AG09319 (cell line): ENCODE measurements at regions not wholly inside any gene's neighbourhood (a gene's known extent, or its start where the extent isn't known, plus 50 kb on each side); places are given as distances from the start of the nearest gene placed in this dataset.
"Not testable (repeated sequence)": the region's sequence is repeated elsewhere in the genome, so short reads cannot be mapped to it uniquely, and the experiment has no call there.

Experiments
- DNase-seq: peaks from one replicate; pipeline ENCODE4 v3.0.0-alpha.2; 2010; ENCODE audit warnings: low read depth; ENCODE audit errors: extremely low read depth
- TF ChIP-seq, protein P1 (sequence below): IDR thresholded peaks from 2 replicates; pipeline ENCODE4 v1.5.1; 2011; ENCODE audit warnings: low read depth, mild to moderate bottlenecking, inconsistent platforms, low read length, moderate library complexity

DNA sequence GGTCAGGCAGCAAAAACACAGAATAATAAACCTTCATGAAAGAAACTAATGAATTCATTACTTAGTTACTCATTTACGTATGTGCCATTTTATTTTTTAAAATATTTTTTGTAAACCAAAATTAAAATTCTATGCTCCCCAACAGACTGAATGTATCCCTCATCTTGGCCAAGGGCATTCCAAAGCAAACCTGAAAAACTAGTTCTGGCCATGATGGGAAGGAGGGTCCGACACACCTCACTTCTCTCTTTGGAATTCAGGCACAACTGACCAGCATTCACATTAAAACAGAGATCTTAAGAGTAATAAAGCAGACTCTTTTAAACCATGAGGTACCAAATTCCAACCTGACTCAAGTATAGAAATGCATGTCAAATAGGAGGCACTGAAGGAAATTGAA, 1576.9 kb upstream of the SPRY2 start:
- no peak for DNase-seq
- TF ChIP-seq, protein P1, sequence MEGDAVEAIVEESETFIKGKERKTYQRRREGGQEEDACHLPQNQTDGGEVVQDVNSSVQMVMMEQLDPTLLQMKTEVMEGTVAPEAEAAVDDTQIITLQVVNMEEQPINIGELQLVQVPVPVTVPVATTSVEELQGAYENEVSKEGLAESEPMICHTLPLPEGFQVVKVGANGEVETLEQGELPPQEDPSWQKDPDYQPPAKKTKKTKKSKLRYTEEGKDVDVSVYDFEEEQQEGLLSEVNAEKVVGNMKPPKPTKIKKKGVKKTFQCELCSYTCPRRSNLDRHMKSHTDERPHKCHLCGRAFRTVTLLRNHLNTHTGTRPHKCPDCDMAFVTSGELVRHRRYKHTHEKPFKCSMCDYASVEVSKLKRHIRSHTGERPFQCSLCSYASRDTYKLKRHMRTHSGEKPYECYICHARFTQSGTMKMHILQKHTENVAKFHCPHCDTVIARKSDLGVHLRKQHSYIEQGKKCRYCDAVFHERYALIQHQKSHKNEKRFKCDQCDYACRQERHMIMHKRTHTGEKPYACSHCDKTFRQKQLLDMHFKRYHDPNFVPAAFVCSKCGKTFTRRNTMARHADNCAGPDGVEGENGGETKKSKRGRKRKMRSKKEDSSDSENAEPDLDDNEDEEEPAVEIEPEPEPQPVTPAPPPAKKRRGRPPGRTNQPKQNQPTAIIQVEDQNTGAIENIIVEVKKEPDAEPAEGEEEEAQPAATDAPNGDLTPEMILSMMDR: no peak

DNA sequence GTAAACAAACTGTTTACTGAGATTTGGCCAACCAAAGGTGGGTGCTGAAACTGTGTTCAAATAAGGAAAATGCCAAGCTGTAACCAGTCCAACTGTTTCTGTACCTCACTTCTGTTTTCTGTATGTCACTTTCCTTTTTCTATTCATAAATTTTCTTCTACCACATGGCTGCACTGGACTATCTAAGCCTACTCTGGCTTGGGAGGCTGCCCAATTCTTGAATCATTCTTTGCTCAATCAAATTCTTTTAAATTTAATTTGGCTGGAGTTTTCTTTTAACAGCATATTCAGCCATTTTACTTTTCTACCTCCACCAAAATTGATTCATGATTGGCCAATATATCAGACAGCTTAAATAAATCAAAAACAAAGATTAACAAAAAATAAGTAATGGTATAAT, 1575.5 kb upstream of the SPRY2 start:
- TF ChIP-seq, protein P1: no peak
- DNase-seq: no peak

DNA sequence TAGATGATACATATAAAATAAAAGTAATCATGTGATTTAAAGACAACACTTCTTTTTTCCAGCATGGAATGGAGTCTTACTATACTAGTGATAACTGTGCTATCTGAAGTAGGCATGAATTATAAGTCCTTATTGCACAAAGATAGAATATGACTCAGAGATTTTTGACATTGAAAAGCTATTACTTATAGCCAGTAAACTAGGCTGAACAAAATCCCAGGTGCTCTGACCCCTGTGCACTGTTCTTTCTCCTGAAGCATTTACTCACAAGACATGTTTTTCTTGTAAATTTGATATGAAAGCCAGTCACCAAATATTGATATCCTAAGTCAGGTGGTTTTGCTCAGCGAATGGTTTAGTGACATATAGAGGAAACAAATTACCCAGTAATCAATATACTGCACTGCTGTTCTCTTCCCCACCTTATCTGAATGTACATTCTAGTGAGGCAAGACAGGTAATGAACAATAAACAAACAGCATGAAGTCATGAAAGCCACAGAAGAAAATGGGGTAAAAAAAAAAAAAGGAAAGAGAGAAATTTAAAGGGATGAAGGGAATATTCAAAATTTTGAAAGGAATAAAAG, 1567.0 kb upstream of the SPRY2 start:
- TF ChIP-seq, protein P1: no peak
- no peak for DNase-seq

DNA sequence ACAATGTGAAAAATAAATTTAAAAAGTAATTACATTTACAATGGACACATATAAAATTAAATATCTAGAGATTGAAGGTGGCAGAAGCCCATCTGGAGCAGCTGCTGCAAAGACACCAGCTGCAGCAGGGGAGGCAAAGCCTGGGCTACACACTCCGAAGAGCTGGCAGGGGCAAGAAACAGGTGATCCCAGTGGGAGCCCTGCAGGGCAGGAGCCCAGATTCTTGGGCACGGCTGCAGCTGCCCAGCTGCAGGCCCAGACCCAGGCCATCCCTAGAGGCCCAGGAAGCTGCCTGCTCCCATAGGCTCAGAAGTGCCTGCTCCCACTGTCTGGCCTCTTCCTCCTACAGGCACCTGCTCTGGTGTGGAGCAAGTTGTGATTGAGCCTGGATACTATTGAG, 1547.9 kb upstream of the SPRY2 start:
- DNase-seq: no peak
- TF ChIP-seq, protein P1: no peak

DNA sequence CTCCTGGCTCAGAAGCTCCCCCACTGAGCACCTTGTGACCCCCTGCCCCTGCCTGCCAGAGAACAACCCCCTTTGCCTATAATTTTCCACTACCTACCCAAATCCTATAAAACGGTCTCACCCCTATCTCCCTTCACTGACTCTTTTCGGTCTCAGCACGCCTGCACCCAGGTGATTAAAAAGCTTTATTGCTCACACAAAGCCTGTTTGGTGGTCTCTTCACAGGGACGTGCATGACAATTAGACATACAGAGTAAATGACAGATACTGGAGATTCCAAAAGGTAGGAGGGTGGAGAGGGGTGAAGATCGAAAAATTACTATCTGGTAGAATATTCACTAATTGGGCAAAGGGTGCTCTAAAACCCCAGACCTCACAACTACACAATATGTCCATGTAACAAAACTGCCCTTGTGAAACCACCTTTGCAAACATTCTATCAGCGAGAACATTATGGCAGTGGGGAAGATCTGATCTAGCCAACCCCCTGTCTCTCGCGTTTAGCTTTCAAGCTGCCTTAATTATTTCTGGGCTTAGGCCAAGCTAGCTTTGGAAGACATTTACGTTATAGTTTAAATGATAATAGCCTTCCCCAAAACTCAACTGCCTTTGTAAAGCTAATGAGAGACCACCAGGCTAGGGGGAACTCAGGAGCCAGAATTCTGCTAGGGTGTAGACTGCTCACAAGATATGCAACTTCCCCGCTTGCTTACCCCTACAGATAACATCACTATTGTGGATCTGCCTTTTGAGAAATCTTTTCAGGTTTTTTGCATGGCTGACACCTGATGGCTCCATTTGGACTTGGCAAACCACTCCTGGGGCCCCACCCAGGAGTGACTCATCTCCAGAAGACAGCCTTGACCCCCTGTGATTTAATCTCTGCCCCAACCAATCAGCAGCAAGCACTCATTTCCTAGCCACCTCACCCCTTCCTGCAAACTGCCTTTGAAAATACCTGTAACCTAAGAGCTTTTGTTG, 1534.0 kb upstream of the SPRY2 start:
- no peak for DNase-seq

DNA sequence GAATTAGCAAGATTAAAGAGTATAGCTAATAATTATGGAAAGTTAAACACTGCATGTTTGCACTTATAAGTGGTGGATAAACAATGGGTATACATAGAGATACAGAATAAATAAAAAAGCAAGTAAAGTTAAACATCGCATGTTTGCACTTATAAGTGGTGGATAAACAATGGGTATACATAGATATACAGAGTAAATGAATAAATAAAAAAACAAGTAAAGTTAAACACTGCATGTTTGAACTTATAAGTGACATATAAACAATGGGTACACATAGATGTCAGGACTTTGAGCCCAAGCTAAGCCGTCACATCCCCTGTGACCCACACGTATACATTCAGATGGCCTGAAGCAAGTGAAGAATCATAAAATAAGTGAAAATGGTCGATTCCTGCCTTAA, 1533.3 kb upstream of the SPRY2 start:
- no peak for DNase-seq
- TF ChIP-seq, protein P1: no peak

More for the DNA sequence above, 1534.0 kb upstream of the SPRY2 start:
- TF ChIP-seq, protein P1: no peak

DNA sequence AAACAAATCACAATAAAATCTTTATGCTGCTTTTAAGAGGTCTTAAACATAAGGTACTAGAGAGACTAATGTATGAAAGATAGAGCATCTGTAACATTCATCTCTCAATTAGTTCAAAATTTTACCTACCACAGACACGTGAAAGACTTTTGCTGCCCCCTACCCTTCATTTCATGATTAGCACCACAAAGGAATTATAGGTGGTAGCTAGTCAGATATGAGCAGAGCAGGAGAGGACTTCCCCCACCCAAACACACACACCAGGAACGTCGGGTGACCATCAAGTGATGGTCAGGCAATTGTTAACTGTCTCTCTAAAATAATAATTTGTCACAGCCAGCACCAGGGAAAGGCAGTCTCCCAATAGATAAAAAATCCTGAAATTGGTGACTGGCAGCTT, 1531.7 kb upstream of the SPRY2 start:
- no peak for DNase-seq
- TF ChIP-seq, protein P1: no peak

DNA sequence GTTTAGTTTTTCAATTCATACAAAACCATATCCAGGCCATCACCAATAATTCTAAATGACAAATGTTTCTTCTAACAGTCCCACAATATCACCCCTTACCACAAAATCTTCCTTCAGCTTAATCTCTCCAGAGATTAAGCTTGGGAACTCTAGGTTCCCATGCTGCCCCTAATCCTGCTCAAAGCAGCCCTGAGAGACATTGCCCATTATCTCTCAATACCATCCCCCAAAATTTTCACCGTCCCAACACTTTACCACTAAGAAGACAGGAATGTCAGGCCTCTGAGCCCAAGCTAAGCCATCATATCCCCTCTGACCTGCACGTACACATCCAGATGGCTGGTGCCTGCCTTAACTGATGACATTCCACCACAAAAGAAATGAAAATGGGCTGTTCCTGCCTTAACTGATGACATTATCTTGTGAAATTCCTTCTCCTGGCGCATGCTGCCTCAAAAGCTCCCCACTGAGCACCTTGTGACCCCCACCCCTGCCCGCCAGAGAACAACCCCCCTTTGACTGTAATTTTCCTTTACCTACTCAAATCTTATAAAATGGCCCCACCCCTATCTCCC, 1530.9 kb upstream of the SPRY2 start:
- DNase-seq: not testable (repeated sequence)
